ENCODE measurements at regions not wholly inside any gene's neighbourhood (a gene's known extent, or its start where the extent isn't known, plus 50 kb on each side); places are given as distances from the start of the nearest gene placed in this dataset.

DNA sequence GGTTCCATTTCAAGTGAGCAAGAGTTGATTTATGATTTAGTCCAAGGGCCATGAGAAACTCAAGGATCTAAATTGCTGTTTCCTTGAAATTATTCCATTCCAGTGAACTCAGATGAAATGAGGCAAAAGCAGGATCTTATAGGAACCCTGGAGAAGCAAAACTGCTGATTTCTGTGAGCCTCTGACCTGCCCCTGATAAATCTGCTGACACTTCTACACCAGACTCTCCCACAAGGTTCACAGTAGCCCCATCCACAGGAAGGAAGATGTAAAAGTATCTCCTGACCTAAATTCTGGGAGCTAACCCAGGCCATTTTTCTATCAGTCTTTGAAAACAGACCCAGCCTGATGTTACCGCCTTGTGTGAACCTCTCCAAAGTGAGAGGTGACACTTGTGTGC lies 987.6 kb upstream of the AUTS2 start:
- TF ChIP-seq, protein P1, sequence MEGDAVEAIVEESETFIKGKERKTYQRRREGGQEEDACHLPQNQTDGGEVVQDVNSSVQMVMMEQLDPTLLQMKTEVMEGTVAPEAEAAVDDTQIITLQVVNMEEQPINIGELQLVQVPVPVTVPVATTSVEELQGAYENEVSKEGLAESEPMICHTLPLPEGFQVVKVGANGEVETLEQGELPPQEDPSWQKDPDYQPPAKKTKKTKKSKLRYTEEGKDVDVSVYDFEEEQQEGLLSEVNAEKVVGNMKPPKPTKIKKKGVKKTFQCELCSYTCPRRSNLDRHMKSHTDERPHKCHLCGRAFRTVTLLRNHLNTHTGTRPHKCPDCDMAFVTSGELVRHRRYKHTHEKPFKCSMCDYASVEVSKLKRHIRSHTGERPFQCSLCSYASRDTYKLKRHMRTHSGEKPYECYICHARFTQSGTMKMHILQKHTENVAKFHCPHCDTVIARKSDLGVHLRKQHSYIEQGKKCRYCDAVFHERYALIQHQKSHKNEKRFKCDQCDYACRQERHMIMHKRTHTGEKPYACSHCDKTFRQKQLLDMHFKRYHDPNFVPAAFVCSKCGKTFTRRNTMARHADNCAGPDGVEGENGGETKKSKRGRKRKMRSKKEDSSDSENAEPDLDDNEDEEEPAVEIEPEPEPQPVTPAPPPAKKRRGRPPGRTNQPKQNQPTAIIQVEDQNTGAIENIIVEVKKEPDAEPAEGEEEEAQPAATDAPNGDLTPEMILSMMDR (IDR thresholded peaks at IDR 0.05): no peak
- TF ChIP-seq EP300 (IDR thresholded peaks at IDR 0.05) (no peak), POLR2A (IDR thresholded peaks at IDR 0.05) (no peak)

All from ovary (tissue), 3 donors.